HCT116 (cell line): ENCODE measurements at regions not wholly inside any gene's neighbourhood (a gene's known extent, or its start where the extent isn't known, plus 50 kb on each side); places are given as distances from the start of the nearest gene placed in this dataset.

ENCODE experiments used
- ATAC-seq: fragments of 200-7000 bp; cut with Tn5 transposase; 2 replicates; pipeline ENCODE4 v1.9.1; 2020; ENCODE audit warnings: mild to moderate bottlenecking, moderate library complexity
- BruUV-seq: library from RNA; stranded (reverse); fragments of 400-500 nt; replicated peaks from 2 replicates; lab custom pipeline; 2021; lab: Mats Ljungman, UMichigan
- CTCF ChIA-PET: fragments of 300-600 bp; sonication (Branson Sonifier 250); formaldehyde crosslinking; loops from one replicate; lab custom pipeline; 2021; ENCODE audit warnings: antibody characterized with exemption; lab: Charles Lee
- POLR2A ChIA-PET: fragments of 300-600, 350-600 bp; sonication (Branson Sonifier 250); formaldehyde crosslinking; loops from one replicate; lab custom pipeline; 2021; ENCODE audit warnings: antibody characterized with exemption; lab: Charles Lee
- RAD21 ChIA-PET, 2 experiments: fragments of 300-600 bp; sonication (Branson Sonifier 250); formaldehyde crosslinking; loops; one replicate each; lab custom pipeline; 2023; ENCODE audit warnings: low total read pairs in 2 of 2; ENCODE audit not compliant: uncharacterized antibody in 2 of 2, unreplicated experiment in 2 of 2, low non-redundant PET in 1 of 2; lab: Charles Lee
- DNase-seq: peaks from one replicate; pipeline ENCODE4 v3.0.0-alpha.2; 2010; ENCODE audit warnings: low read depth, low spot score
- H2AFZ ChIP-seq: fragments of 200-600 bp; shearing (Covaris generic), sonication (generic); 2 replicates; pipeline ENCODE4 v1.6.1; 2017; ENCODE audit warnings: low read depth, mixed run types, mixed read lengths, antibody characterized with exemption, low read length; ENCODE audit not compliant: poor library complexity, severe bottlenecking
- H3K27ac ChIP-seq: 2 replicates; pipeline ENCODE4 v1.5.1; 2012; ENCODE audit warnings: low read depth, low read length
- H3K27me3 ChIP-seq: fragments of 200-600 bp; sonication (generic); 2 replicates; pipeline ENCODE4 v1.6.1; 2016; ENCODE audit warnings: mixed run types, low read length, mixed read lengths; ENCODE audit not compliant: insufficient read depth
- H3K36me3 ChIP-seq, 2 experiments: fragments of 200-500 bp in 1 of 2; fragments of 200-600 bp in 1 of 2; sonication (Bioruptor generic) in 1 of 2; sonication (generic) in 1 of 2; 2 replicates each; pipeline versions ENCODE4 v1.5.1 to v1.6.1; 2014 to 2016; ENCODE audit warnings: low read length in 2 of 2, inconsistent platforms in 1 of 2, mixed read lengths in 1 of 2, mixed run types in 1 of 2; ENCODE audit not compliant: insufficient read depth in 2 of 2, control insufficient read depth in 1 of 2
- H3K4me1 ChIP-seq, 2 experiments: fragments of 200-600 bp in 1 of 2; sonication (generic) in 1 of 2; 2 replicates each; pipeline versions ENCODE4 v1.5.1 to v1.6.1; 2012 to 2017; ENCODE audit warnings: low read length in 2 of 2, inconsistent platforms in 1 of 2, mild to moderate bottlenecking in 1 of 2, mixed read lengths in 1 of 2, mixed run types in 1 of 2, moderate library complexity in 1 of 2; ENCODE audit not compliant: insufficient read depth in 2 of 2, control insufficient read depth in 1 of 2
- H3K4me2 ChIP-seq: fragments of 200-600 bp; sonication (generic); 2 replicates; pipeline ENCODE4 v1.6.1; 2017; ENCODE audit warnings: mixed run types, low read length, mixed read lengths
- H3K4me3 ChIP-seq, 2 experiments: fragments of 200-600 bp in 1 of 2; sonication (generic) in 1 of 2; replicated peaks in 1 of 2; 2 replicates each; pipeline ENCODE4 v1.5.1; 2011 to 2016; ENCODE audit warnings: low read length in 2 of 2, control low read depth in 1 of 2, low read depth in 1 of 2, mild to moderate bottlenecking in 1 of 2, mixed read lengths in 1 of 2, mixed run types in 1 of 2
- H3K79me2 ChIP-seq: fragments of 200-600 bp; sonication (generic); 2 replicates; pipeline ENCODE4 v1.6.1; 2017; ENCODE audit warnings: mild to moderate bottlenecking, mixed run types, low read length, moderate library complexity, mixed read lengths; ENCODE audit not compliant: insufficient read depth
- H3K9ac ChIP-seq: fragments of 200-600 bp; sonication (generic); 2 replicates; pipeline ENCODE4 v1.6.1; 2016; ENCODE audit warnings: low read length, mixed read lengths
- H3K9me2 ChIP-seq: fragments of 200-600 bp; sonication (generic), shearing (Covaris generic); 2 replicates; pipeline ENCODE4 v1.6.1; 2017; ENCODE audit warnings: mixed run types, mild to moderate bottlenecking, moderate library complexity; ENCODE audit not compliant: insufficient read depth
- H3K9me3 ChIP-seq, 2 experiments: fragments of 200-500 bp in 1 of 2; fragments of 200-600 bp in 1 of 2; sonication (Bioruptor generic) in 1 of 2; sonication (generic) in 1 of 2; 2 replicates each; pipeline ENCODE4 v1.6.1; 2014 to 2017; ENCODE audit warnings: low read length in 2 of 2, mixed read lengths in 2 of 2, inconsistent platforms in 1 of 2, low read depth in 1 of 2, mild to moderate bottlenecking in 1 of 2, mixed run types in 1 of 2, moderate library complexity in 1 of 2; ENCODE audit not compliant: control insufficient read depth in 1 of 2, insufficient read depth in 1 of 2
- H4K20me1 ChIP-seq: fragments of 200-600 bp; sonication (generic), shearing (Covaris generic); 2 replicates; pipeline ENCODE4 v1.6.1; 2017; ENCODE audit warnings: mixed run types, mild to moderate bottlenecking, moderate library complexity; ENCODE audit not compliant: insufficient read depth
- CBX3 ChIP-seq: IDR thresholded peaks from 2 replicates; pipeline ENCODE4 v1.6.1; 2012; ENCODE audit warnings: low read depth
- CEBPB ChIP-seq: IDR thresholded peaks from 2 replicates; pipeline ENCODE4 v1.6.1; 2012; ENCODE audit warnings: low read depth
- ELF1 ChIP-seq: IDR thresholded peaks from 2 replicates; pipeline ENCODE4 v1.6.1; 2012; ENCODE audit warnings: low read depth, borderline replicate concordance
- POLR2A ChIP-seq: IDR thresholded peaks from 2 replicates; pipeline ENCODE4 v1.7.0; 2011; ENCODE audit warnings: borderline replicate concordance; ENCODE audit not compliant: insufficient read depth, insufficient read length; ENCODE audit errors: extremely low read depth
- POLR2AphosphoS5 ChIP-seq: IDR thresholded peaks from 2 replicates; pipeline ENCODE4 v1.6.1; 2011; ENCODE audit warnings: mild to moderate bottlenecking, low read depth, low read length, moderate library complexity
- SIN3A ChIP-seq: IDR thresholded peaks from 2 replicates; pipeline ENCODE4 v1.6.1; 2012; ENCODE audit warnings: low read depth
- SRF ChIP-seq: IDR thresholded peaks from 2 replicates; pipeline ENCODE4 v1.6.1; 2012; ENCODE audit warnings: low read depth
- intact Hi-C: fragments of 100-400 bp; cut with micrococcal nuclease; formaldehyde crosslinking; loops from 2 replicates; pipeline ENCODE4 v1.10.0; 2022
- TF ChIP-seq, protein P1 (sequence below): IDR thresholded peaks from 2 replicates; pipeline ENCODE4 v1.6.1; 2012

DNA sequence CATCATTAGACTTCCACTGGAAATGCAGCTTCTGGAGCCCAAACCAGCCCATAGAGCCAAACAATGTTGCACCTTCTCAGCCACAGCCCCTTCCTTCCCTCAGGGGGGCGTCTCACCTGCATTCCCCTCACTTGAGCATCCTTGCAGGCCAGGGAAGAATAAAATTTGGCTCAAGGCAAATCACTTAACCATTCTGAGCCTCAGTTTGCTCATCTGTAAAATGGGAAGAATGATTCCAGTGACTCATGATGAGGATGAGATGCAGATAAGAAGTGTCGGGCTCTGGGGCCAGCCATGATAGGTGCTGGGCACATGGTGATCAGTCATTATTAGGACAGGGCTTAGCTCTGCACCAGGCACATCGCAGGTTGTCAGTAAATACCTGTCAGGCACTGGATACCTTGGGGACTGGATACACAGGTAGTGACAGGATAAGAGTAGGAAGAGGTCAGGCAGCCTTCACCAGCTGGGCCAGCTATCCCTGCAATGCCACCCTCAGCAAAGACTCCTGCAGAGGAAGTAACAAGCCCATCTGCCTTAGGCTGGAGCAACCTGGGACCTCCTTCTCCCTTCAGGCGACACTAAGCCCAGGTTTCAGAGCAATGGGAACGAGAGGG is 208.0 kb upstream of the TNRC6C start:
- TF ChIP-seq ELF1 (no peak), CEBPB (no peak), SRF (no peak), SIN3A (no peak), POLR2AphosphoS5 (no peak), POLR2A (no peak), CBX3 (no peak)
- TF ChIP-seq, protein P1, sequence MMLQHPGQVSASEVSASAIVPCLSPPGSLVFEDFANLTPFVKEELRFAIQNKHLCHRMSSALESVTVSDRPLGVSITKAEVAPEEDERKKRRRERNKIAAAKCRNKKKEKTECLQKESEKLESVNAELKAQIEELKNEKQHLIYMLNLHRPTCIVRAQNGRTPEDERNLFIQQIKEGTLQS, result no peak
- TF ChIP-seq, all 23 proteins: peak for 0
- no peaks in the 10 kb centered on the region for H3K9me2 ChIP-seq
- ATAC-seq (no peak), DNase-seq (no peak)
- intact Hi-C loops, result no loop called here
- peaks cover 0 to 4% of the 10 kb centered on the region in 2 experiments; a peak in 1 of 4 replicates for H3K9me3 ChIP-seq
- ChIA-PET CTCF (no interaction called here), RAD21 (no interaction called here), POLR2A (no interaction called here)
- no peak overlapping the region for H3K27ac ChIP-seq
- H3K27me3 ChIP-seq, result no peaks in the 10 kb centered on the region
- no peak overlapping the region for H3K4me2 ChIP-seq
- H4K20me1 ChIP-seq, result no peaks in the 10 kb centered on the region
- BruUV-seq, result no TSS peak
- no peak overlapping the region for H3K9ac ChIP-seq
- H3K4me1 ChIP-seq, result peaks cover 0 to 11% of the 10 kb centered on the region in 2 experiments; a peak in 2 of 4 replicates
- no peak overlapping the region for H2AFZ ChIP-seq
- H3K36me3 ChIP-seq, result no peaks in the 10 kb centered on the region
- no peak overlapping the region for H3K4me3 ChIP-seq
- no peaks in the 10 kb centered on the region for H3K79me2 ChIP-seq

DNA sequence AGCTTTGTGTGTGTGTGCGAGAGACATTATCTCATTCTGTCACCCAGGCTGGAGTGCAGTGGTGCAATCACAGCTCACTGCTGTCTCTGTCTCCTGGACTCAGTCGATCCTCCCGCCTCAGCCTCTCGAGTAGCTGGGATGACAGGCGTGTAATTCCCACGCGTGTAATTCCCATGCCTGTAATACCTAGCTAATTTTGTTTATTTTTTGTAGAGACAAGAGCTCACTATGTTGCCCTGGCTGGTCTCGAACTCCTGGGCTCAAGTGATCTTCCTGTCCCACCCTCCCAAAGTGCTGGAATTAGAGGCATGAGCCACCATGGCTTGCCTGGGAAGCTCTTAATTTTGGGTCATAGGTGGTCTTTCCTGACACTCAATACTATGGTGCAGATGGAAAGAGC is 205.3 kb upstream of the TNRC6C start:
- H3K4me2 ChIP-seq, result no peak overlapping the region
- ChIA-PET POLR2A (no interaction called here), CTCF (no interaction called here)
- H3K4me1 ChIP-seq, result peaks cover 0 to 12% of the 10 kb centered on the region in 2 experiments; a peak in 2 of 4 replicates
- BruUV-seq, result no TSS peak
- H3K9me3 ChIP-seq, result peaks cover 0 to 4% of the 10 kb centered on the region in 2 experiments; a peak in 1 of 4 replicates
- no peak for ATAC-seq
- H3K9ac ChIP-seq, result no peak overlapping the region
- no peaks in the 10 kb centered on the region for H3K9me2 ChIP-seq
- no peak overlapping the region for H3K4me3 ChIP-seq
- TF ChIP-seq POLR2AphosphoS5 (no peak), CEBPB (no peak), ELF1 (no peak)
- TF ChIP-seq, all 23 proteins: peak for 0
- no peaks in the 10 kb centered on the region for H3K79me2 ChIP-seq
- H2AFZ ChIP-seq, result no peak overlapping the region
- H4K20me1 ChIP-seq, result no peaks in the 10 kb centered on the region
- RAD21 ChIA-PET, result no interaction called here
- intact Hi-C loops, result no loop called here
- DNase-seq, result no peak
- H3K27ac ChIP-seq, result no peak overlapping the region
- H3K36me3 ChIP-seq, result no peaks in the 10 kb centered on the region
- no peaks in the 10 kb centered on the region for H3K27me3 ChIP-seq
